ENCODE measurements at regions not wholly inside any gene's neighbourhood (a gene's known extent, or its start where the extent isn't known, plus 50 kb on each side); places are given as distances from the start of the nearest gene placed in this dataset.

- TF ChIP-seq CTCF (IDR thresholded peaks at IDR 0.05; ENCODE audit: insufficient read depth, low read depth, low read length) = no peak
- TF ChIP-seq EZH2 (IDR thresholded peaks at IDR 0.05; ENCODE audit: insufficient read depth, low read length) = no peak
Measured at GRCh38 chr5:5006548-5006947, 133.6 kb upstream of the ADAMTS16 start.
